Mammary epithelial cell (primary cell): ENCODE measurements at regions not wholly inside any gene's neighbourhood (a gene's known extent, or its start where the extent isn't known, plus 50 kb on each side); places are given as distances from the start of the nearest gene placed in this dataset.

ENCODE experiments used
- EZH2 ChIP-seq: IDR thresholded peaks from 2 replicates; pipeline ENCODE4 v1.6.1; 2012; ENCODE audit warnings: low read length, inconsistent platforms, borderline replicate concordance
- TF ChIP-seq, protein P1 (sequence below), 2 donors: IDR thresholded peaks in 1 of 2; conservative IDR thresholded peaks in 1 of 2; 2 replicates each; pipeline ENCODE4 v1.5.1; 2011 to 2012; ENCODE audit warnings: inconsistent platforms in 2 of 2, low read length in 2 of 2, mild to moderate bottlenecking in 2 of 2, control low read depth in 1 of 2, low read depth in 1 of 2; ENCODE audit not compliant: insufficient read depth in 1 of 2; ENCODE audit errors: extremely low read depth in 1 of 2

DNA sequence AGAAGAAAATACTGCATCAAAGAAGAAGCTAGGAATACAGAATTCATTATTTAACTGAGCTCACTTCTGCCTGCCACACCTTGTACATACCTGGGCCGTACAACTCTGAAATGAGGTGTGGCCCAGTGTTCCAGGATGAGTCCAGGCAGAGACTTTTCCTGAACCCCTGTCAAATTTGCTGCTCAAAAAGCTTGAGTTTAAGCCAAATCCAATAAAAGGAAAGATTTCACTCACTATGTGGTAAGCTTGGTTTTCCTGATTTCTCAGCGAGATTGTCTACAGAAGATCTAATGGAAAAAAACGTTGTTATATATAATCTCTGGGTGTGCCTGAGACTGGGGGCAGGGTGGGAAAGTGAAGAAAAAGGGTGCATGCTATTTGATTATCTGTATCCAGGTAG, 72.1 kb upstream of the EGFR start:
- TF ChIP-seq, protein P1, sequence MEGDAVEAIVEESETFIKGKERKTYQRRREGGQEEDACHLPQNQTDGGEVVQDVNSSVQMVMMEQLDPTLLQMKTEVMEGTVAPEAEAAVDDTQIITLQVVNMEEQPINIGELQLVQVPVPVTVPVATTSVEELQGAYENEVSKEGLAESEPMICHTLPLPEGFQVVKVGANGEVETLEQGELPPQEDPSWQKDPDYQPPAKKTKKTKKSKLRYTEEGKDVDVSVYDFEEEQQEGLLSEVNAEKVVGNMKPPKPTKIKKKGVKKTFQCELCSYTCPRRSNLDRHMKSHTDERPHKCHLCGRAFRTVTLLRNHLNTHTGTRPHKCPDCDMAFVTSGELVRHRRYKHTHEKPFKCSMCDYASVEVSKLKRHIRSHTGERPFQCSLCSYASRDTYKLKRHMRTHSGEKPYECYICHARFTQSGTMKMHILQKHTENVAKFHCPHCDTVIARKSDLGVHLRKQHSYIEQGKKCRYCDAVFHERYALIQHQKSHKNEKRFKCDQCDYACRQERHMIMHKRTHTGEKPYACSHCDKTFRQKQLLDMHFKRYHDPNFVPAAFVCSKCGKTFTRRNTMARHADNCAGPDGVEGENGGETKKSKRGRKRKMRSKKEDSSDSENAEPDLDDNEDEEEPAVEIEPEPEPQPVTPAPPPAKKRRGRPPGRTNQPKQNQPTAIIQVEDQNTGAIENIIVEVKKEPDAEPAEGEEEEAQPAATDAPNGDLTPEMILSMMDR (conservative IDR thresholded peaks at IDR 0.05 in 1 of 2, IDR thresholded peaks at IDR 0.05 in 1 of 2; ENCODE audit: extremely low read depth in 1 of 2, insufficient read depth in 1 of 2, low read depth in 1 of 2, low read length in 2 of 2): no peak
- TF ChIP-seq EZH2: no peak
